NK-92 (cell line): ENCODE measurements at regions not wholly inside any gene's neighbourhood (a gene's known extent, or its start where the extent isn't known, plus 50 kb on each side); places are given as distances from the start of the nearest gene placed in this dataset.

Experiments used
- DNase-seq: peaks from one replicate; lab custom pipeline; 2025; ENCODE audit not compliant: unreplicated experiment; lab: John Stamatoyannopoulos, UW

GRCh38 chr5:62005551-62005950 lies 300.5 kb upstream of the KIF2A start:
- DNase-seq, result no peak

DNA sequence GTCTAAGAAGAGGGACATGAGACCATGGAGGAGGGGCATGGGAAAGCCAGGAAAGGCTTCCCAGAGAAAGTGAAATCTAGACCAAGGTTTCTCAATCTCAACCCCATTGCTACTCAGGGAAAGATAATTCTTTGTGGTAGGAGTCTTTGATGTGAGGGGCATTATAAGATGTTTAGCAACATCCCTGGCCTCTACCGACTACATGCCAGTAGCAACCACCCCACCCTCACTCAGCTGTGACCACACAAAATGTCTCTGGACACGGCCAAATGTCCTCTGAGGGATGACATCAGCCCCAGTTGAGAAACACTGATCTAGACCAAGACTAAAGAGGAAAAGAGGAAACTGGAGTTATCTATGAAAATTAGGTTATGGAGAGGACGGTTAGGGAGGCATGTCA lies 298.5 kb upstream of the KIF2A start:
- DNase-seq, result no peak

DNA sequence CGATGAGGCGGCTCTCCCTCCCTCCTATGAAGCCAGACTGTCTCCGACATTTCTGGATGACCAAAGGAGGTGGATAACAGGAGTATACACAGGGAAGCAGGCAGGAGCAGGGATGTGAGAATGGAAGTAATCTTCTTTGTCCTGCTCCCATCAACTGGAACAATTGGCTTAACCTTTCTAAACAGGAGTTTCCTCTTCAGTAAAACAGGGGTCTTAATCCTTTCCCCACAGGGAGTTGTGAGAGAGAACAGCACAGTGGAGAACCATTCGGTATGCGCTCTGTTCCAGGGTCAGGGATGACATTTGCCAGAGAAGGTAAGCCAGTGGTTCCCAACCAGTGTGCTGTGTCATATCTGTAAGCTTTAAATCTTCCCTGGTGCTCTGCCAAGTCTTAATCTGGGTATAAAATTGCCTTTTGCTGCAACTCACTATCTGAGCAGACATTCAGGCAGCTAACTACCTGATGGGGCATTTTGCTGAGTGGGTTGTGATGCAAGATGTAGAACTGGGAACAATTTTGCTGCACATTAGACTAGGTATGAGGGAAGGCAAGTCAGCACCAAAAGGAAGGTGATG lies 294.8 kb upstream of the KIF2A start:
- no peak for DNase-seq

GRCh38 chr5:62017092-62017491 lies 288.9 kb upstream of the KIF2A start:
- DNase-seq, result no peak

DNA sequence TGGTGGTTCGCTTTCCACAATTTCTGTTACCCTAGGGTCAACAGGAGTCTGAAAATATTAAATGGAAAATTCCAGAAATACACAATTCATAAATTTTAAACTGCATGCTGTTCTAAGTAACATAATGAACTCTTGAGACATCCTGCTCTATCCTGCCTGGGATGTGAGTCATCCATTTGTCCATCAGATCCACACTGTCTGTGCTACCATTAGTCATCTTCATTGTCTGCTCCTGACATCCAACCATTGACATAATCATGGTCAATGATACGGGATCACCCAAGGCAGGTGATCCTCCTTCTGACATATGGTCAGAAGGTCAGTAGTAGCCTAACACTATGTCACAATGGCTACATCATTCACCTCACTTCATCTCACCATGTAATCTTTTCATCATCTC lies 276.7 kb upstream of the KIF2A start:
- DNase-seq, result no peak

- no peak for DNase-seq
Observed at GRCh38 chr5:62030326-62030725, 275.7 kb upstream of the KIF2A start.

DNA sequence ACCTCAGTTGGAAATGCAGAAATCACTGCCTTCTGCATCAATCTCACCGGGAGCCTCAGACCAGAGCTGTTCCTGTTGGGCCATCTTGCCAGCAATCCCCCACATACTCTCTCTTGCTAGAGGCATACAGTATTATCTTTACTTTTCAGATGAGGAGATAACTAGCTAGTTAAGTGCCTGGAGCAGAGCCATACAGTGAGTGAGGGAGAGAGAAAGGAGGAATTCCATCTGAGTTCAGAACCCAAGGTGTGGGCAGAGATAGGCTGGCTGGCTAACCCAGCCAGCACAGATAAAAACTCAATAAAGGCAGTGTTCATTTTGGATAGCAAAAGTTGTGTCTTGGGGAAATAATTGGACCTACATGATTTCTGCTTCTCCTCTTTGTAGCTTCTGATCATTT lies 268.0 kb upstream of the KIF2A start:
- DNase-seq, result no peak

- no peak for DNase-seq
Observed at GRCh38 chr5:62041156-62041756, 264.8 kb upstream of the KIF2A start.

- DNase-seq, result no peak
Observed at GRCh38 chr5:62042007-62042406, 264.0 kb upstream of the KIF2A start.

- no peak for DNase-seq
Observed at GRCh38 chr5:62043289-62044280, 262.4 kb upstream of the KIF2A start.

DNA sequence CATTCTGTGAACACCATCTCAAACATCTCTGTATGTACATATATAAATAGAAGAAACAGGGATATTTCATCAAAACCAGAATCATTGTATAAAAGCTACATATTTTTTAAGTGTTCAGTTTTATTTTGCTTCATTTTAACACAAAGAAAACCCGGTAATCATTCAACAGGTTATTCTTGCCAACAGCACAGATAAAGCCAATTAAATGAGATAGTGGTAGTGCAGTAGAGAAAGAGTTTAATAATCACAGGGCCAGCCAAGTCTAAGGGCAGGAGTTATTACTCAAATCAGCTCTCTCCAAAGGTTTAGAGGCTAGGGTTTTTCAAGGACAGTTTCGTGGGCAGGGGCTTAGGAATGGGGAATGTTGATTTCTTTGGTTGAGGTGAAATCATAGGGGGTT lies 261.0 kb upstream of the KIF2A start:
- no peak for DNase-seq

- DNase-seq, result no peak
Observed at GRCh38 chr5:62046191-62046590, 259.8 kb upstream of the KIF2A start.

DNA sequence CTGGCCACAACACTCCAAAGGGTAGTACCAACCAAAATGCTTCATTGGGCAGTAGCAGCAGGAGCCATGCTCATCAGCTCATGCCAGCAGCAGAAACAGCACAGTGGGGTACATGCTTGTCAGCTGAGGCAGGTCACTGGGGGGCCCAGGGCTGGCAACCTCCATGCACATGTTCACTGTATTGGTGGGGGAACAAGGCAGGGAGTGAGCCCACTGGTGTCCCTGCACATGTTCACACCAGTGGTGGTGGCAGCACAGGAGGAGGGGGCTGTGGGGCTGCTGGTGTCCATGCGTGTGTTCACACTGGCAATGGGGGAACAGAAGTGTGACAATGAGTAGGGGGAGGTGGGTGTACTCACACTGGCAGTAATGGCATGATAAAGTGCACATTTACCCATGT lies 254.3 kb upstream of the KIF2A start:
- DNase-seq, result no peak

DNA sequence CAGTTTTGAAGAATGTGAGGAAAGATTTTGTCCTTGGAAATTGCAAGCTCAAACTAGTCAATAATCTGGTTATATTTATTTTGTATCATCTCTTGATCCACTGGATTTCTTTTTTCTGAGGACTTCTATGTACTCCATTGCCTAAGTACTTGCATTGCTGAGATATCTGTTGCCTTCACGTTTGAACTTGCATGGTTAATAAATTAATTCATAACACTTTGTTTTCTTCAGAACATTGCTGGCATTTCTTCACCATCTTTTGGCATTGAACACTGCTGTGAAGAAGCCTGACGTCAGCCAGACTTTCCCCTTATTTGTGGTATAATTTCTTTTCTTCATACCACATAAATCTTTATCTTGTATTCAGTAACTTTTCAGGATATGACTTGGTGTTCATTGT lies 246.0 kb upstream of the KIF2A start:
- DNase-seq, result no peak

- no peak for DNase-seq
Observed at GRCh38 chr5:62065050-62065449, 241.0 kb upstream of the KIF2A start.

- DNase-seq, result no peak
Observed at GRCh38 chr5:62066761-62067277, 239.2 kb upstream of the KIF2A start.

- no peak for DNase-seq
Observed at GRCh38 chr5:62068554-62068953, 237.5 kb upstream of the KIF2A start.

DNA sequence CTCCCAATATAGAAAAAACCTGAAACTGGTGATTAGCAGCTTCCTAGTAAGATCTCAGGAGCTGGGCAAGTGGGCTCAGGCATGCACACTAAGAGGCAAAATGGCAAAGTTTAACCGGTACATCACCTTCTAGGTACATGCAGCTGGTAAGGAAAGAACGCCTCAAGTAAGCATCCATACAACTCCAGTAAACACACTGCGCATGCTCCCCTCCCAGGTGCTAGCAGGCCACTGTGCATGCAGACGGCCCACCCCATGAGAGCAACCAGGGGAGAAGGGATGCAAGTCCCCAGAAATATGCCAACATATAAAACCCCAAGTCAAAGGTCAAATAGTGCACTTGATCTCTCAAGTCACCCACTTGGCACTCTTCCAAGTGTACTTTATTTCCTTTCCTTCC lies 228.6 kb upstream of the KIF2A start:
- DNase-seq, result no peak

DNA sequence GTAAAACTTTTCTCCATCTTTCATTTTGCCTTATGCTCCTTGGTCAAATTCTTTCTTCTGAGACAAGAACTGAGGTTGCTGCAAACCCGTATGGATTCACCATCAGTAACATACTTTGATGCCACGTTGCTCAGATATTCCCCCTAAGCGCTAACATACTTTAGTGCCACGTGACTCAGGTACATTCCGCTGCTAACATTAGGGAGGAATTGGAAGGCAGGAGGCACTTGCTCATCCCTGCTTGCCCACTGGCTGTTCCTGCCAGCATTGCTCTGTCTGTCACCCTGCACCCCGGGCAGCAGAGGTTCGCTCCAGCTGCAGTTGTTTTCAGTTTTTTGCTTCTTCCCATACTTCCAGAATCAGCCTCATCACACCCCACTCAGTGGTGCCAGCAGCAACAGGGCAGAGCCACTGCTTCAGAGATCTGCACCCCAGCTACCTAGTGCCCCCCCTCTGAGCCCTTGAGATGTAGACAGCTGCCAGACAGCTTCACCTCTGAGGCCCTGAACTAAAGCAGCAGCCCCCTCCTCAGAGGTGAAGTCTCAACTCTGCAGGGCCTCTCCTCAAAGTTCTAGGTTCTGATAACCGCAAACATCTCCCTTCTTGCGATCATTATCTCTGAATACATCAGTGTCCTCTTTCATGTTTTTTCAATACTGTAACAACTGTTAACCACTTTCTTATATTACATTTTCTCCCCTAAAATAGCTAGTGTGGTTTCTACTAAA lies 228.0 kb upstream of the KIF2A start:
- DNase-seq, result no peak

- DNase-seq, result no peak
Observed at GRCh38 chr5:62082370-62082801, 223.6 kb upstream of the KIF2A start.

DNA sequence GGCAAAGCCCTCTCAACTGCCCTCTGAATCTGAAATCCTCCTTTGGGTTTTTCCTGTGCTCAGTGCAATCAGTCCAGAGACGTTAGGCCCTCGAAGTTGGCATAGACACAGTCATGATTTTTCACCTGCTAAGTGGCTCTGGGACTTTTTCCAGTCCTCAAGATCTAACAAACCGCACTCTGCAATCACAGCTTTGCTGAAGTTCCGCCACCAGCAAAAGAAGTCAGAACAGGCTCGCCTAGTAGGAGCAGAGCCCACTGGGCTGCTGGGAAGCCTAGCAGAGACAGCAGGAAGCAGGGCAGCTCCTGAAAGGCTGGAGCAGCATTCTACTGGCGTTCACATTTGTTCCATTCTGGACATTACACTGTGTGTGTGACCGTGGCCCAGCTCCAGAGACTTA lies 222.8 kb upstream of the KIF2A start:
- no peak for DNase-seq
